Loucy (cell line): ENCODE measurements at regions not wholly inside any gene's neighbourhood (a gene's known extent, or its start where the extent isn't known, plus 50 kb on each side); places are given as distances from the start of the nearest gene placed in this dataset.
"Not testable (repeated sequence)": the region's sequence is repeated elsewhere in the genome, so short reads cannot be mapped to it uniquely, and the experiment has no call there.

Experiments
- EZH2phosphoT487 ChIP-seq: fragments of 200-600 bp; IDR thresholded peaks from 2 replicates; pipeline ENCODE4 v1.6.1; 2018; ENCODE audit warnings: antibody characterized with exemption, mild to moderate bottlenecking, moderate library complexity, borderline replicate concordance
- TF ChIP-seq, protein P1 (sequence below): fragments of 200-600 bp; sonication (generic); conservative IDR thresholded peaks from 2 replicates; pipeline ENCODE4 v1.5.1; 2014; ENCODE audit warnings: mild to moderate bottlenecking, antibody characterized with exemption, low read length

GRCh38 chr4:49155270-49155669 is 169.2 kb downstream of the CWH43 start:
- TF ChIP-seq, protein P1, sequence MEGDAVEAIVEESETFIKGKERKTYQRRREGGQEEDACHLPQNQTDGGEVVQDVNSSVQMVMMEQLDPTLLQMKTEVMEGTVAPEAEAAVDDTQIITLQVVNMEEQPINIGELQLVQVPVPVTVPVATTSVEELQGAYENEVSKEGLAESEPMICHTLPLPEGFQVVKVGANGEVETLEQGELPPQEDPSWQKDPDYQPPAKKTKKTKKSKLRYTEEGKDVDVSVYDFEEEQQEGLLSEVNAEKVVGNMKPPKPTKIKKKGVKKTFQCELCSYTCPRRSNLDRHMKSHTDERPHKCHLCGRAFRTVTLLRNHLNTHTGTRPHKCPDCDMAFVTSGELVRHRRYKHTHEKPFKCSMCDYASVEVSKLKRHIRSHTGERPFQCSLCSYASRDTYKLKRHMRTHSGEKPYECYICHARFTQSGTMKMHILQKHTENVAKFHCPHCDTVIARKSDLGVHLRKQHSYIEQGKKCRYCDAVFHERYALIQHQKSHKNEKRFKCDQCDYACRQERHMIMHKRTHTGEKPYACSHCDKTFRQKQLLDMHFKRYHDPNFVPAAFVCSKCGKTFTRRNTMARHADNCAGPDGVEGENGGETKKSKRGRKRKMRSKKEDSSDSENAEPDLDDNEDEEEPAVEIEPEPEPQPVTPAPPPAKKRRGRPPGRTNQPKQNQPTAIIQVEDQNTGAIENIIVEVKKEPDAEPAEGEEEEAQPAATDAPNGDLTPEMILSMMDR = not testable (repeated sequence)
- TF ChIP-seq EZH2phosphoT487 = not testable (repeated sequence)
